K562 (cell line): ENCODE measurements at regions not wholly inside any gene's neighbourhood (a gene's known extent, or its start where the extent isn't known, plus 50 kb on each side); places are given as distances from the start of the nearest gene placed in this dataset.
A peak's percentile ranks its signal among the peaks of the same experiment; 100 is the strongest.

Experiments used
- ATF3 ChIP-seq, 2 experiments: fragments of 450-650 bp in 1 of 2; sonication (generic) in 1 of 2; formaldehyde crosslinking in 1 of 2; IDR thresholded peaks in 1 of 2; conservative IDR thresholded peaks in 1 of 2; 2 replicates each; pipeline versions ENCODE4 v1.6.1 to v1.8.1; 2016 to 2023; ENCODE audit warnings: mild to moderate bottlenecking in 2 of 2, moderate library complexity in 2 of 2, inconsistent platforms in 1 of 2, missing genetic modification reagents in 1 of 2
- CCAR2 ChIP-seq: fragments of 200-400 bp; formaldehyde crosslinking; IDR thresholded peaks from 2 replicates; pipeline ENCODE4 v1.6.1; 2017; ENCODE audit warnings: mild to moderate bottlenecking, low read depth, low read length
- ELF4 ChIP-seq: fragments of 450-650 bp; formaldehyde crosslinking; IDR thresholded peaks from 2 replicates; pipeline ENCODE4 v1.4.0; 2022; ENCODE audit warnings: missing genetic modification characterization
- EZH2 ChIP-seq: IDR thresholded peaks from 2 replicates; pipeline ENCODE4 v1.6.1; 2012; ENCODE audit warnings: low read depth, mild to moderate bottlenecking, inconsistent platforms, low read length, borderline replicate concordance
- GABPB2 ChIP-seq: fragments of 250-450 bp; sonication (Bioruptor Pico); conservative IDR thresholded peaks from 2 replicates; pipeline ENCODE4 v1.5.1; 2021; ENCODE audit warnings: mild to moderate bottlenecking
- JUN ChIP-seq, 2 experiments: sonication (generic) in 1 of 2; formaldehyde crosslinking in 1 of 2; IDR thresholded peaks; 2 replicates each; pipeline versions ENCODE4 v1.6.1 to v1.8.0; 2012 to 2022; ENCODE audit warnings: borderline replicate concordance in 2 of 2, mild to moderate bottlenecking in 2 of 2, improper control_type of control experiment in 1 of 2, low read depth in 1 of 2, low read length in 1 of 2, missing genetic modification reagents in 1 of 2
- JUND ChIP-seq, 2 experiments: IDR thresholded peaks; 2 replicates in 1 of 2; 3 replicates in 1 of 2; pipeline ENCODE4 v1.6.1; 2011; ENCODE audit warnings: borderline replicate concordance in 2 of 2, low read depth in 2 of 2, low read length in 2 of 2, improper control_type of control experiment in 1 of 2, missing biosample characterization in 1 of 2, missing genetic modification characterization in 1 of 2, missing genetic modification reagents in 1 of 2
- POLR2B ChIP-seq: fragments of 450-650 bp; IDR thresholded peaks from 2 replicates; pipeline ENCODE4 v1.6.1; 2018; ENCODE audit warnings: low read depth; ENCODE audit not compliant: partially characterized antibody
- POLR3G ChIP-seq: IDR thresholded peaks from 2 replicates; pipeline ENCODE4 v1.6.1; 2011; ENCODE audit not compliant: insufficient read length, insufficient replicate concordance; ENCODE audit errors: extremely low read depth
- SFPQ ChIP-seq: fragments of 200-400 bp; formaldehyde crosslinking; IDR thresholded peaks from 2 replicates; pipeline ENCODE4 v1.6.1; 2017; ENCODE audit warnings: mild to moderate bottlenecking, low read depth, low read length, moderate library complexity
- SMARCA4 ChIP-seq: fragments of 450-650 bp; IDR thresholded peaks from 2 replicates; pipeline ENCODE4 v1.6.1; 2016
- SMARCA5 ChIP-seq: fragments of 450-650 bp; IDR thresholded peaks from 2 replicates; pipeline ENCODE4 v1.6.1; 2016
- SREBF2 ChIP-seq: sonication (generic); formaldehyde crosslinking; IDR thresholded peaks from 2 replicates; pipeline ENCODE4 v1.4.0; 2020; ENCODE audit warnings: mild to moderate bottlenecking, missing genetic modification reagents
- TSHZ1 ChIP-seq: fragments of 250-450 bp; sonication (Bioruptor Pico); IDR thresholded peaks from 2 replicates; pipeline ENCODE4 v1.4.0; 2020; ENCODE audit warnings: mild to moderate bottlenecking, moderate library complexity
- ZKSCAN3 ChIP-seq: fragments of 250-450 bp; sonication (Bioruptor Pico); IDR thresholded peaks from 2 replicates; pipeline ENCODE4 v1.4.0; 2020
- ZKSCAN8 ChIP-seq: fragments of 200-800 bp; sonication (Bioruptor generic); IDR thresholded peaks from 2 replicates; pipeline ENCODE4 v1.6.1; 2016; ENCODE audit warnings: missing genetic modification characterization, missing compliant biosample characterization
- ZNF184 ChIP-seq: sonication (generic); formaldehyde crosslinking; IDR thresholded peaks from 2 replicates; pipeline ENCODE4 v1.5.0; 2020; ENCODE audit warnings: missing genetic modification reagents
- ZNF395 ChIP-seq: fragments of 200-800 bp; sonication (Bioruptor generic); IDR thresholded peaks from 2 replicates; pipeline ENCODE4 v1.6.1; 2017; ENCODE audit warnings: missing genetic modification characterization, missing compliant biosample characterization
- ZNF584 ChIP-seq: fragments of 200-800 bp; sonication (Bioruptor generic); IDR thresholded peaks from 2 replicates; pipeline ENCODE4 v1.6.1; 2016; ENCODE audit warnings: low read depth, mild to moderate bottlenecking, missing genetic modification characterization, missing compliant biosample characterization

GRCh38 chr2:12325806-12326205 lies 390.9 kb upstream of the TRIB2 start (continued):
- no peak for TF ChIP-seq SREBF2
- no peak for TF ChIP-seq ZNF584 (CRISPR knock-in tag)
- no peak for TF ChIP-seq ZKSCAN8 (CRISPR knock-in tag)
- peak; percentile 49; the same call in 1 of the 2 replicates for TF ChIP-seq SMARCA4
- TF ChIP-seq POLR2B, result no peak
- TF ChIP-seq CCAR2, result no peak
- no peak for TF ChIP-seq ZNF184 (CRISPR knock-in tag)
- peak; percentile 84 for TF ChIP-seq JUND (IDR thresholded peaks at IDR 0.05; ENCODE audit: borderline replicate concordance, low read depth, low read length)
- TF ChIP-seq JUND (tag; IDR thresholded peaks at IDR 0.05; ENCODE audit: borderline replicate concordance, low read depth, low read length), result peak; percentile 71; the same call in 1 of the 3 replicates
- TF ChIP-seq SMARCA5, result no peak
- TF ChIP-seq POLR3G, result no peak
- TF ChIP-seq ZNF395 (CRISPR knock-in tag), result peak; percentile 53; the same call in 1 of the 2 replicates
- TF ChIP-seq ATF3 (IDR thresholded peaks at IDR 0.05), result peak; percentile 51; the same call in 1 of the 2 replicates
- TF ChIP-seq ATF3 (CRISPR knock-in tag; conservative IDR thresholded peaks at IDR 0.05), result no peak
- TF ChIP-seq ELF4 (CRISPR knock-in tag), result 0 out of 2 replicates have a peak, but pooled peaks have one; percentile 59
- TF ChIP-seq SFPQ, result no peak
- no peak for TF ChIP-seq GABPB2 (CRISPR knock-in tag)
- TF ChIP-seq TSHZ1 (CRISPR knock-in tag), result no peak
- TF ChIP-seq EZH2, result no peak
- TF ChIP-seq ZKSCAN3, result no peak
- TF ChIP-seq JUN (IDR thresholded peaks at IDR 0.05; ENCODE audit: borderline replicate concordance, low read depth, low read length), result peak; percentile 40; the same call in 1 of the 2 replicates
- TF ChIP-seq JUN (CRISPR knock-in tag; IDR thresholded peaks at IDR 0.05; ENCODE audit: borderline replicate concordance), result no peak
